ENCODE measurements at regions not wholly inside any gene's neighbourhood (a gene's known extent, or its start where the extent isn't known, plus 50 kb on each side); places are given as distances from the start of the nearest gene placed in this dataset.

- H3K4me3 ChIP-seq (ENCODE audit: insufficient read depth in 1 of 2, low read depth in 1 of 2, low read length in 2 of 2) = no peak overlapping the region
- no peak overlapping the region for H3K4me2 ChIP-seq (ENCODE audit: low read length, poor library complexity, severe bottlenecking)
- H3K4me1 ChIP-seq (ENCODE audit: control insufficient read depth, insufficient read depth, low read depth, low read length) = no peaks in the 10 kb centered on the region
- H3K9ac ChIP-seq (ENCODE audit: low read length) = no peak overlapping the region
- H3K36me3 ChIP-seq (ENCODE audit: control insufficient read depth in 1 of 2, insufficient read depth in 2 of 2, low read depth in 1 of 2, low read length in 2 of 2) = no peaks in the 10 kb centered on the region
- H3K18ac ChIP-seq (ENCODE audit: low read depth in 1 of 2, low read length in 2 of 2) = no peak overlapping the region
- H4K91ac ChIP-seq (ENCODE audit: low read length) = no peak overlapping the region
- H2AFZ ChIP-seq (ENCODE audit: low read depth, low read length) = no peak overlapping the region
- H4K8ac ChIP-seq (ENCODE audit: low read length) = no peak overlapping the region
- H2BK120ac ChIP-seq (ENCODE audit: low read depth, low read length) = no peak overlapping the region
- H2BK12ac ChIP-seq (ENCODE audit: low read length in 2 of 2) = no peak overlapping the region
- H3K4ac ChIP-seq (ENCODE audit: low read depth in 1 of 2, low read length in 2 of 2) = no peak overlapping the region
- no peak overlapping the region for H2BK5ac ChIP-seq (ENCODE audit: low read depth, low read length, poor library complexity, severe bottlenecking)
- H2AK5ac ChIP-seq (ENCODE audit: low read length, severe bottlenecking) = no peak overlapping the region
- WGBS = no CpG with 5 or more reads among the region's 1 CpG
- H3K9me3 ChIP-seq (ENCODE audit: control insufficient read depth, low read length) = no peaks in the 10 kb centered on the region
- H3K27me3 ChIP-seq (ENCODE audit: control insufficient read depth in 1 of 2, insufficient read depth in 1 of 2, low read length in 2 of 2) = no peaks in the 10 kb centered on the region
- H2BK15ac ChIP-seq (ENCODE audit: low read depth, poor library complexity, severe bottlenecking) = no peak overlapping the region
- H3K27ac ChIP-seq (ENCODE audit: low read length, poor library complexity, severe bottlenecking) = no peak overlapping the region
- no peak overlapping the region for H3K23ac ChIP-seq (ENCODE audit: low read length in 2 of 2)
- H3K79me1 ChIP-seq (replicated peaks; ENCODE audit: low read length, poor library complexity, severe bottlenecking) = no peaks in the 10 kb centered on the region
- no peak for DNase-seq
- H3K14ac ChIP-seq (ENCODE audit: low read length in 2 of 2) = no peak overlapping the region
Observed at GRCh38 chr12:42978708-42979107, 389.2 kb upstream of the PRICKLE1 start.

GRCh38 chr12:42977451-42978230 lies 388.1 kb upstream of the PRICKLE1 start:
- H3K4ac ChIP-seq (ENCODE audit: low read depth in 1 of 2, low read length in 2 of 2) = no peak overlapping the region
- no peak overlapping the region for H3K9ac ChIP-seq (ENCODE audit: low read length)
- H3K14ac ChIP-seq (ENCODE audit: low read length in 2 of 2) = no peak overlapping the region
- no peaks in the 10 kb centered on the region for H3K36me3 ChIP-seq (ENCODE audit: control insufficient read depth in 1 of 2, insufficient read depth in 2 of 2, low read depth in 1 of 2, low read length in 2 of 2)
- H2BK5ac ChIP-seq (ENCODE audit: low read depth, low read length, poor library complexity, severe bottlenecking) = no peak overlapping the region
- no peak overlapping the region for H3K27ac ChIP-seq (ENCODE audit: low read length, poor library complexity, severe bottlenecking)
- no CpG with 5 or more reads among the region's 1 CpG for WGBS
- no peak overlapping the region for H2BK12ac ChIP-seq (ENCODE audit: low read length in 2 of 2)
- H2BK15ac ChIP-seq (ENCODE audit: low read depth, poor library complexity, severe bottlenecking) = no peak overlapping the region
- no peaks in the 10 kb centered on the region for H3K79me1 ChIP-seq (replicated peaks; ENCODE audit: low read length, poor library complexity, severe bottlenecking)
- no peaks in the 10 kb centered on the region for H3K27me3 ChIP-seq (ENCODE audit: control insufficient read depth in 1 of 2, insufficient read depth in 1 of 2, low read length in 2 of 2)
- H2AK5ac ChIP-seq (ENCODE audit: low read length, severe bottlenecking) = no peak overlapping the region
- H3K4me2 ChIP-seq (ENCODE audit: low read length, poor library complexity, severe bottlenecking) = no peak overlapping the region
- no peak for DNase-seq
- no peak overlapping the region for H3K18ac ChIP-seq (ENCODE audit: low read depth in 1 of 2, low read length in 2 of 2)
- H3K23ac ChIP-seq (ENCODE audit: low read length in 2 of 2) = no peak overlapping the region
- no peak overlapping the region for H2AFZ ChIP-seq (ENCODE audit: low read depth, low read length)
- H3K9me3 ChIP-seq (ENCODE audit: control insufficient read depth, low read length) = no peaks in the 10 kb centered on the region
- H3K4me3 ChIP-seq (ENCODE audit: insufficient read depth in 1 of 2, low read depth in 1 of 2, low read length in 2 of 2) = no peak overlapping the region
- no peak overlapping the region for H2BK120ac ChIP-seq (ENCODE audit: low read depth, low read length)
- no peak overlapping the region for H4K8ac ChIP-seq (ENCODE audit: low read length)
- no peak overlapping the region for H4K91ac ChIP-seq (ENCODE audit: low read length)
- no peaks in the 10 kb centered on the region for H3K4me1 ChIP-seq (ENCODE audit: control insufficient read depth, insufficient read depth, low read depth, low read length)

DNA sequence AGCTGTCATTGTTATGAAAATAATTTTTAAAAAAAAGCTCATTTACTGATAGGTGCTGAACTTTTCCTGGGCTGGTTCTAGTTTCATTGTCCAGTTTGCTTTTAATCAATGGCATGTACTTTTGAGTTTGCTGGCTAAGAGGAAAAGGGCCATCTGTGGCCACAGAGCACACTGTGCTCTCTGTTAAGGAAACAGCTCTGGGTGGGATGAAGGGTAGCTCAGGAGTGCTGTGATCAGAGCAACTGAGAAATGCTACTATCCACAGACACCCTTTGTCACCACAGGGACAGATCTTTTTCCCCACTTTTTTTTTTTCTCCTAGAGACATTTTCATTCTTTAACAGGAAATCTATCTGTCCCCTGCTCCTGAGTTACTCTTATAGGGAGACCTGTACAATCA lies 387.1 kb upstream of the PRICKLE1 start:
- Histone ChIP-seq H3K4me3 (ENCODE audit: insufficient read depth in 1 of 2, low read depth in 1 of 2, low read length in 2 of 2) (no peak overlapping the region), H3K9ac (ENCODE audit: low read length) (no peak overlapping the region), H3K9me3 (ENCODE audit: control insufficient read depth, low read length) (peaks cover 4% of the 10 kb centered on the region), H2AK5ac (ENCODE audit: low read length, severe bottlenecking) (no peak overlapping the region), H3K23ac (ENCODE audit: low read length in 2 of 2) (no peak overlapping the region), H3K4me1 (ENCODE audit: control insufficient read depth, insufficient read depth, low read depth, low read length) (no peaks in the 10 kb centered on the region), H4K8ac (ENCODE audit: low read length) (no peak overlapping the region), H3K79me1 (replicated peaks; ENCODE audit: low read length, poor library complexity, severe bottlenecking) (no peaks in the 10 kb centered on the region), H2BK5ac (ENCODE audit: low read depth, low read length, poor library complexity, severe bottlenecking) (no peak overlapping the region), H3K18ac (ENCODE audit: low read depth in 1 of 2, low read length in 2 of 2) (peak overlapping the region in 1 of 2 experiments; percentile 9), H2BK12ac (ENCODE audit: low read length in 2 of 2) (no peak overlapping the region), H3K36me3 (ENCODE audit: control insufficient read depth in 1 of 2, insufficient read depth in 2 of 2, low read depth in 1 of 2, low read length in 2 of 2) (no peaks in the 10 kb centered on the region), H3K27ac (ENCODE audit: low read length, poor library complexity, severe bottlenecking) (no peak overlapping the region), H3K4me2 (ENCODE audit: low read length, poor library complexity, severe bottlenecking) (no peak overlapping the region), H2BK15ac (ENCODE audit: low read depth, poor library complexity, severe bottlenecking) (no peak overlapping the region), H3K14ac (ENCODE audit: low read length in 2 of 2) (no peak overlapping the region), H3K27me3 (ENCODE audit: control insufficient read depth in 1 of 2, insufficient read depth in 1 of 2, low read length in 2 of 2) (no peaks in the 10 kb centered on the region), H2AFZ (ENCODE audit: low read depth, low read length) (no peak overlapping the region), H3K4ac (ENCODE audit: low read depth in 1 of 2, low read length in 2 of 2) (no peak overlapping the region), H2BK120ac (ENCODE audit: low read depth, low read length) (no peak overlapping the region), H4K91ac (ENCODE audit: low read length) (no peak overlapping the region)
- DNase-seq = no peak

- no peak overlapping the region for H3K4me2 ChIP-seq (ENCODE audit: low read length, poor library complexity, severe bottlenecking)
- 95% methylated on average over 2 of the region's 3 CpGs for WGBS
Observed at GRCh38 chr12:42976122-42976521, 386.6 kb upstream of the PRICKLE1 start.

More at GRCh38 chr12:42976122-42976521, 386.6 kb upstream of the PRICKLE1 start:
- Histone ChIP-seq H4K91ac (ENCODE audit: low read length) (no peak overlapping the region), H3K4ac (ENCODE audit: low read depth in 1 of 2, low read length in 2 of 2) (no peak overlapping the region), H2BK12ac (ENCODE audit: low read length in 2 of 2) (no peak overlapping the region), H2BK5ac (ENCODE audit: low read depth, low read length, poor library complexity, severe bottlenecking) (no peak overlapping the region), H2BK15ac (ENCODE audit: low read depth, poor library complexity, severe bottlenecking) (no peak overlapping the region), H2AFZ (ENCODE audit: low read depth, low read length) (no peak overlapping the region), H3K36me3 (ENCODE audit: control insufficient read depth in 1 of 2, insufficient read depth in 2 of 2, low read depth in 1 of 2, low read length in 2 of 2) (no peaks in the 10 kb centered on the region), H2AK5ac (ENCODE audit: low read length, severe bottlenecking) (no peak overlapping the region), H3K79me1 (replicated peaks; ENCODE audit: low read length, poor library complexity, severe bottlenecking) (no peaks in the 10 kb centered on the region), H3K27me3 (ENCODE audit: control insufficient read depth in 1 of 2, insufficient read depth in 1 of 2, low read length in 2 of 2) (no peaks in the 10 kb centered on the region), H3K27ac (ENCODE audit: low read length, poor library complexity, severe bottlenecking) (no peak overlapping the region), H3K9me3 (ENCODE audit: control insufficient read depth, low read length) (peaks cover 6% of the 10 kb centered on the region), H3K4me1 (ENCODE audit: control insufficient read depth, insufficient read depth, low read depth, low read length) (no peaks in the 10 kb centered on the region), H2BK120ac (ENCODE audit: low read depth, low read length) (no peak overlapping the region), H3K4me3 (ENCODE audit: insufficient read depth in 1 of 2, low read depth in 1 of 2, low read length in 2 of 2) (no peak overlapping the region), H3K23ac (ENCODE audit: low read length in 2 of 2) (no peak overlapping the region), H3K18ac (ENCODE audit: low read depth in 1 of 2, low read length in 2 of 2) (no peak overlapping the region), H3K9ac (ENCODE audit: low read length) (no peak overlapping the region), H4K8ac (ENCODE audit: low read length) (no peak overlapping the region), H3K14ac (ENCODE audit: low read length in 2 of 2) (no peak overlapping the region)
- no peak for DNase-seq
